ENCODE measurements at regions not wholly inside any gene's neighbourhood (a gene's known extent, or its start where the extent isn't known, plus 50 kb on each side); places are given as distances from the start of the nearest gene placed in this dataset.
"Not testable (repeated sequence)": the region's sequence is repeated elsewhere in the genome, so short reads cannot be mapped to it uniquely, and the experiment has no call there.

- CTCF ChIA-PET, result interaction anchor here (0.8 to 1.0 kb wide), 3 partner anchors 10 to 15 kb away, joined by 3 to 4 read pairs (median 3); no protein-coding TSS in a partner anchor
- TF ChIP-seq CTCF (IDR thresholded peaks at IDR 0.05; ENCODE audit: control extremely low read depth, extremely low read depth, low read depth, missing control alignments), result no peak
- no peak for DNase-seq (ENCODE audit: extremely low spot score)
Observed at GRCh38 chr5:163950248-163950647, 444.8 kb downstream of the MAT2B start.

DNA sequence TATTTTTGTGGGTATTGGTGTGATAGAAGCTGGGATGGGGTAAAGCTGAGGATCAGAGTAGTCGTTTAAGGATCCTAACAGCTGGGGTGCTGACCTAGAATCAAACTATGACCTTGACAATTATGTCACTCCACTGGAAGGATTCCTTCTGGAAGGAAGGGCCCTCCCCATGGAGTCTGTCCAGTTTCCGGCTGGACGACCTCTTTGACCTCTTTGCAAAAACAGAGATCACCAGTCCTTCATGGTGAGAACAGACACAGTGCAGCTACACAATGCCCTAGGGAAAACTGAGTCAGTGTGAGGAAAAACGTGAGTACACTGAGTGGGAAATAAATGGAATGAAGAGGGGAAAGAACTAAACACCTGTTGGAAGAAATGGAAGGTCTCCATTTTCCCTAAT is 445.6 kb downstream of the MAT2B start:
- no peak for DNase-seq (ENCODE audit: extremely low spot score)
- no peak for TF ChIP-seq CTCF (IDR thresholded peaks at IDR 0.05; ENCODE audit: control extremely low read depth, extremely low read depth, low read depth, missing control alignments)
- ChIA-PET POLR2A (no interaction called here), CTCF (interaction anchor here (0.8 kb wide), 1 partner anchor 13 kb away, joined by 3 read pairs; no protein-coding TSS in a partner anchor)

More at GRCh38 chr5:163950248-163950647, 444.8 kb downstream of the MAT2B start:
- POLR2A ChIA-PET, result no interaction called here

DNA sequence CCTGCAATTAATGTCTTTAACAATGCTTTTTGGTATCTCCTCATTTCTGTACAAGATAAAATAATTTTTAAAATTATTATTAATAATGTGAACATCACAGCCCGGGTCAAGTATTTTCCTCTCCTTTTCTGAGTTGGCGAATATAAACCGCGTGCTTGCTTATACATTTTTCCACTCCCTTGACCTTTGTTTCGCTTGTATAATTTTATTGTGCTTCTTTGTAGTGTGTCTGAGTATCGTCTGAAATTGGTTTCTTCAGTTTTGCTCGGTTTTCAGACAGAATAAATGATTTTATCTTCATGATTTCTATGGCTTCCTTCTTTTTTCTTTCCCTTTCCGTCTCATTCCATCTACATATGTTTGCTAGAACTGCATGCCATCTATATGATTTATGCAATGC is 448.5 kb downstream of the MAT2B start:
- ChIA-PET POLR2A (no interaction called here), CTCF (interaction anchor here (0.8 kb wide), 1 partner anchor 11 kb away, joined by 3 read pairs; no protein-coding TSS in a partner anchor)
- no peak for TF ChIP-seq CTCF (IDR thresholded peaks at IDR 0.05; ENCODE audit: control extremely low read depth, extremely low read depth, low read depth, missing control alignments)
- no peak for DNase-seq (ENCODE audit: extremely low spot score)

GRCh38 chr5:163961230-163961629 is 455.8 kb downstream of the MAT2B start:
- CTCF ChIA-PET; POLR2A ChIA-PET; DNase-seq (ENCODE audit: extremely low spot score): not testable (repeated sequence)

- ChIA-PET CTCF (interaction anchor here (1.3 kb wide), 1 partner anchor 49 kb away, joined by 3 read pairs; no protein-coding TSS in a partner anchor), POLR2A (no interaction called here)
- DNase-seq (ENCODE audit: extremely low spot score), result no peak
- TF ChIP-seq CTCF (IDR thresholded peaks at IDR 0.05; ENCODE audit: control extremely low read depth, extremely low read depth, low read depth, missing control alignments), result no peak
Observed at GRCh38 chr5:163963881-163964280, 458.5 kb downstream of the MAT2B start.

DNA sequence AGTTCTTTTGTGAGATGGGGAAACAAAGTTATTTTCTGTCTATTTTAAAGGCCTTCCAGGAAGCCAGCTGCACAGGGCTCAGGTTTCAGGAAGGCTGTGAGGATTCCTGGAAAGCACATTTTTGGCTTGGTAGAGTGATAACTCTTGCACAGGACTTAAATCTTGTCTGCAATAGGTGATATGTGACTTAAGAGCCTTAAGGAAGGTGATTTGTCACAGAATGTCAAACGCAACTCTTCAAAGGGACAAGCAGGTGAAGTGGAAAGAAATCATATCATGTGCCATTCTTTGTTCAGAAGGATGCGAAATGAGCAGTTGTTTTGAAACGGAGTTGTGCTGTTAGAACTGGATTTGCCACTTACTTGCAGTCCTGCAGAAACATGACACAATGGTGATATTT is 459.3 kb downstream of the MAT2B start:
- ChIA-PET CTCF (no interaction called here), POLR2A (no interaction called here)
- no peak for DNase-seq (ENCODE audit: extremely low spot score)
- TF ChIP-seq CTCF (IDR thresholded peaks at IDR 0.05; ENCODE audit: control extremely low read depth, extremely low read depth, low read depth, missing control alignments), result no peak

DNA sequence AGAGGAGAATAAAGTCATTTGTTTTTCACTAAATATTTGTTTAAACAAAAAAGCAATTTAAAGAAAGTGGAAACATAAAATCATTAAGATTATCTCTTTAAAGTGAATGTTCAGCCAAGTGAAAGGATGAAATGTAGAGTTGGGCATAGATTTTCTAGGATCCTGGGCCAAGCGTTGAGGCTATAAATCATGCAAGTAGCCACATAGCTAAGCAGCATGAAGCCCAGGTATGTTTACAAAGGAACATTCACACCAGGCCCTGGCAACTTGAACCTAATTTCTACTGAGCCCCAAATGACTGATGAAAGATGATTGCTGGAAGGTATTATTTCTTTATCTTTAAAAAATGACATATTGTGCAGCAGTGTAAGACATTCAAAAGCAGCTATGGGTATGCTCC is 461.8 kb downstream of the MAT2B start:
- ChIA-PET CTCF (no interaction called here), POLR2A (no interaction called here)
- TF ChIP-seq CTCF (IDR thresholded peaks at IDR 0.05; ENCODE audit: control extremely low read depth, extremely low read depth, low read depth, missing control alignments), result no peak
- no peak for DNase-seq (ENCODE audit: extremely low spot score)

All from GM10248 (cell line).